Nephron progenitor cell (in vitro differentiated cells): ENCODE measurements at regions not wholly inside any gene's neighbourhood (a gene's known extent, or its start where the extent isn't known, plus 50 kb on each side); places are given as distances from the start of the nearest gene placed in this dataset.
"Not testable (repeated sequence)": the region's sequence is repeated elsewhere in the genome, so short reads cannot be mapped to it uniquely, and the experiment has no call there.

ENCODE experiments used
- DNase-seq: peaks from one replicate; pipeline ENCODE4 v3.0.0; 2021
- H3K27ac Mint-ChIP-seq: 2 replicates; pipeline ENCODE4 v1.8.0; 2021; ENCODE audit warnings: mild to moderate bottlenecking, moderate library complexity, mixed read lengths
- H3K27me3 Mint-ChIP-seq: 2 replicates; pipeline ENCODE4 v1.8.0; 2021; ENCODE audit warnings: mild to moderate bottlenecking, low read depth, mixed read lengths; ENCODE audit not compliant: poor library complexity
- H3K36me3 Mint-ChIP-seq: 2 replicates; pipeline ENCODE4 v1.8.0; 2021; ENCODE audit warnings: low read depth, mixed read lengths
- H3K4me1 Mint-ChIP-seq: 2 replicates; pipeline ENCODE4 v1.8.0; 2021; ENCODE audit warnings: mixed read lengths
- H3K4me3 Mint-ChIP-seq: 2 replicates; pipeline ENCODE4 v1.8.0; 2021; ENCODE audit warnings: mild to moderate bottlenecking, moderate library complexity, mixed read lengths
- H3K9me3 Mint-ChIP-seq: 2 replicates; pipeline ENCODE4 v1.8.0; 2021; ENCODE audit warnings: mild to moderate bottlenecking, moderate library complexity, mixed read lengths
- CTCF ChIP-seq: fragments of 200-600 bp; sonication (generic); IDR thresholded peaks from 2 replicates; pipeline ENCODE4 v1.5.0; 2021; ENCODE audit warnings: antibody characterized with exemption

GRCh38 chr4:131551306-131551705, 1597.8 kb upstream of the PCDH10 start:
- Mint-ChIP-seq H3K9me3 (no peaks in the 10 kb centered on the region), H3K36me3 (no peaks in the 10 kb centered on the region), H3K4me1 (no peaks in the 10 kb centered on the region), H3K4me3 (no peak overlapping the region), H3K27ac (no peak overlapping the region), H3K27me3 (no peaks in the 10 kb centered on the region)
- TF ChIP-seq CTCF = no peak
- DNase-seq = no peak

GRCh38 chr4:131566026-131566425, 1583.1 kb upstream of the PCDH10 start:
- peaks cover 4% of the 10 kb centered on the region for H3K27me3 Mint-ChIP-seq
- no peak for TF ChIP-seq CTCF
- DNase-seq = no peak
- no peaks in the 10 kb centered on the region for H3K9me3 Mint-ChIP-seq
- H3K36me3 Mint-ChIP-seq = no peaks in the 10 kb centered on the region
- no peak overlapping the region for H3K4me3 Mint-ChIP-seq
- no peaks in the 10 kb centered on the region for H3K4me1 Mint-ChIP-seq
- no peak overlapping the region for H3K27ac Mint-ChIP-seq

GRCh38 chr4:131584587-131584986, 1564.5 kb upstream of the PCDH10 start:
- no peak overlapping the region for H3K27ac Mint-ChIP-seq
- peaks cover 2% of the 10 kb centered on the region for H3K27me3 Mint-ChIP-seq
- no peaks in the 10 kb centered on the region for H3K4me1 Mint-ChIP-seq
- H3K36me3 Mint-ChIP-seq = no peaks in the 10 kb centered on the region
- DNase-seq = no peak
- TF ChIP-seq CTCF = no peak
- no peak overlapping the region for H3K4me3 Mint-ChIP-seq
- H3K9me3 Mint-ChIP-seq = no peaks in the 10 kb centered on the region

- no peaks in the 10 kb centered on the region for H3K36me3 Mint-ChIP-seq
- TF ChIP-seq CTCF = no peak
- no peak for DNase-seq
- no peaks in the 10 kb centered on the region for H3K9me3 Mint-ChIP-seq
- no peak overlapping the region for H3K27ac Mint-ChIP-seq
- H3K4me3 Mint-ChIP-seq = no peak overlapping the region
- H3K27me3 Mint-ChIP-seq = peaks cover 4% of the 10 kb centered on the region
- H3K4me1 Mint-ChIP-seq = no peaks in the 10 kb centered on the region
Measured at GRCh38 chr4:131595140-131595539, 1554.0 kb upstream of the PCDH10 start.

- H3K9me3 Mint-ChIP-seq = no peaks in the 10 kb centered on the region
- no peaks in the 10 kb centered on the region for H3K27me3 Mint-ChIP-seq
- TF ChIP-seq CTCF = no peak
- H3K27ac Mint-ChIP-seq = no peak overlapping the region
- no peaks in the 10 kb centered on the region for H3K4me1 Mint-ChIP-seq
- no peak overlapping the region for H3K4me3 Mint-ChIP-seq
- no peak for DNase-seq
- H3K36me3 Mint-ChIP-seq = no peaks in the 10 kb centered on the region
Measured at GRCh38 chr4:131603705-131604104, 1545.4 kb upstream of the PCDH10 start.

GRCh38 chr4:131609039-131609438, 1540.1 kb upstream of the PCDH10 start:
- no peak overlapping the region for H3K27ac Mint-ChIP-seq

GRCh38 chr4:131610517-131610916, 1538.6 kb upstream of the PCDH10 start:
- not testable (repeated sequence) for DNase-seq, H3K9me3 Mint-ChIP-seq, H3K36me3 Mint-ChIP-seq, H3K27ac Mint-ChIP-seq, H3K27me3 Mint-ChIP-seq, H3K4me3 Mint-ChIP-seq, H3K4me1 Mint-ChIP-seq

More at GRCh38 chr4:131609039-131609438, 1540.1 kb upstream of the PCDH10 start:
- no peak for DNase-seq
- Mint-ChIP-seq H3K4me3 (no peak overlapping the region), H3K27me3 (no peaks in the 10 kb centered on the region), H3K4me1 (no peaks in the 10 kb centered on the region), H3K36me3 (no peaks in the 10 kb centered on the region), H3K9me3 (no peaks in the 10 kb centered on the region)
- TF ChIP-seq CTCF = no peak
